ENCODE measurements at regions not wholly inside any gene's neighbourhood (a gene's known extent, or its start where the extent isn't known, plus 50 kb on each side); places are given as distances from the start of the nearest gene placed in this dataset.
A peak's percentile ranks its signal among the peaks of the same experiment; 100 is the strongest.

- DNase-seq: no peak
- WGBS, 2 donors: 49 to 60% methylated on average over 2 of the region's 2 CpGs
- no peaks in the 10 kb centered on the region for H3K4me1 ChIP-seq
- intact Hi-C loops (cut with DNase I): no loop called here
- peaks cover 0 to 12% (median 0%) of the 10 kb centered on the region in 3 donors for H3K27me3 ChIP-seq
- TF ChIP-seq POLR2A (IDR thresholded peaks at IDR 0.05): no peak
- TF ChIP-seq EP300 (IDR thresholded peaks at IDR 0.05): no peak
- TF ChIP-seq CTCF (IDR thresholded peaks at IDR 0.05): no peak
- no peak for TF ChIP-seq POLR2AphosphoS5 (IDR thresholded peaks at IDR 0.05)
- H3K27ac ChIP-seq: no peak overlapping the region
- H3K4me3 ChIP-seq: no peak overlapping the region
- peaks cover 0 to 4% (median 0%) of the 10 kb centered on the region in 4 donors for H3K9me3 ChIP-seq
- no peaks in the 10 kb centered on the region for H3K36me3 ChIP-seq
These were observed 400.4 kb upstream of the PLXNA2 start for GRCh38 chr1:208644401-208645160.

DNA sequence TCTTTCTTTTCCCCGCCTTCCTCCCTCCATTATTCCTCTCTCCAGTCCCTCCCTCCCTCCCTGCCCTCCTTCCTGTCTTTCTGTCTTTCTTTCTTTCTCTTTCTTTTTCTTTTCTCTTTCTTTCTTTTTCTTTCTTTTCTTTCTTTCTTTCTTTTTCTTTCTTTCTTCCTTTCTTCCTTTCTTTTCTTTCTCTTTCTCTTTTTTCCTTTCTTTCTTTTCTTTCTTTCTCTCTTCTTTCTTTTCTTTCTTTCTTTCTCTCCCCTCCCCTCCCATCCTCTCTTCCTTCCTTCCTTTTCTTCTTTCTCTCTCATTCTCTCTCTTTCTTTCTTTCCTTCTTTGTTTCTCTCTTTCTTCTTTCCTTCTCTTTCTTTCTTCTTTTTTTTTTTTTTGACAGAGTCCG lies 402.2 kb upstream of the PLXNA2 start:
- H3K36me3 ChIP-seq: no peaks in the 10 kb centered on the region
- no peak for DNase-seq
- 82 to 87% methylated on average over 2 of the region's 2 CpGs for WGBS, 2 donors
- no peak overlapping the region for H3K4me3 ChIP-seq
- no peaks in the 10 kb centered on the region for H3K4me1 ChIP-seq
- intact Hi-C loops (cut with DNase I): no loop called here
- TF ChIP-seq CTCF (IDR thresholded peaks at IDR 0.05) (no peak), POLR2AphosphoS5 (IDR thresholded peaks at IDR 0.05) (no peak), POLR2A (IDR thresholded peaks at IDR 0.05) (no peak), EP300 (IDR thresholded peaks at IDR 0.05) (no peak)
- H3K27ac ChIP-seq: no peak overlapping the region
- H3K27me3 ChIP-seq: peaks cover 0 to 8% (median 0%) of the 10 kb centered on the region in 3 donors
- no peaks in the 10 kb centered on the region for H3K9me3 ChIP-seq

DNA sequence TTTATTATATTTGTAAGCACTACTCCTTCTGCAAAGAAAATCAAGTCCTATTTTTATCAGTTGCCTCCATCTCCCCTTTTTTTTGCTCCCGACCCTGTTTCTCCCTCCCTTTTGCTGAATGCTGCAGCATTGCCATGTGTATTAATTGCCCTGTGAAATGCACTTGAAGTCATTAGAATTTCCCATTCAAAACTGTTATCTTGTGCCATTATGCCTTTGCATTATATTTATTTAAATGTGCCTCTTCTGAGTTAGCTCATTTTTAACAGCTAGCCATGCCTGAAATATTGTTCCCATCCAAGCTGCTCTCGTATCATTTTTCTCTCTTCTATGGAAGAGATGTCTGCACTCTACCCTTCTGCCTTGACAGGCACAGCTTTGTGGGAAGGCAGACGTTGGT lies 404.0 kb upstream of the PLXNA2 start:
- intact Hi-C loops (cut with DNase I): no loop called here
- no peaks in the 10 kb centered on the region for H3K4me1 ChIP-seq

GRCh38 chr1:208652296-208653160 lies 408.3 kb upstream of the PLXNA2 start:
- Histone ChIP-seq H3K4me3 (no peak overlapping the region), H3K27ac (no peak overlapping the region), H3K36me3 (no peaks in the 10 kb centered on the region), H3K27me3 (peaks cover 0 to 8% (median 0%) of the 10 kb centered on the region in 3 donors), H3K4me1 (no peaks in the 10 kb centered on the region), H3K9me3 (no peaks in the 10 kb centered on the region)
- intact Hi-C loops (cut with DNase I): no loop called here
- 17 to 19% methylated on average over 8 of the region's 8 CpGs for WGBS, 2 donors
- DNase-seq: peak; percentile 69
- no peak for TF ChIP-seq EP300 (IDR thresholded peaks at IDR 0.05)
- TF ChIP-seq POLR2A (IDR thresholded peaks at IDR 0.05): no peak
- TF ChIP-seq POLR2AphosphoS5 (IDR thresholded peaks at IDR 0.05): no peak
- peak; percentile 36 to 75 (median 61) for TF ChIP-seq CTCF (IDR thresholded peaks at IDR 0.05)

More for the DNA sequence above, 404.0 kb upstream of the PLXNA2 start:
- H3K27me3 ChIP-seq: peaks cover 0 to 8% (median 0%) of the 10 kb centered on the region in 3 donors
- DNase-seq: no peak
- no peaks in the 10 kb centered on the region for H3K9me3 ChIP-seq
- no peaks in the 10 kb centered on the region for H3K36me3 ChIP-seq
- H3K27ac ChIP-seq: no peak overlapping the region
- TF ChIP-seq EP300 (IDR thresholded peaks at IDR 0.05): no peak
- TF ChIP-seq POLR2AphosphoS5 (IDR thresholded peaks at IDR 0.05): no peak
- no peak for TF ChIP-seq CTCF (IDR thresholded peaks at IDR 0.05)
- no peak for TF ChIP-seq POLR2A (IDR thresholded peaks at IDR 0.05)
- WGBS, 2 donors: 68 to 80% methylated on average over 3 of the region's 3 CpGs
- no peak overlapping the region for H3K4me3 ChIP-seq

Data from sigmoid colon (tissue), 6 donors.